ENCODE measurements at regions not wholly inside any gene's neighbourhood (a gene's known extent, or its start where the extent isn't known, plus 50 kb on each side); places are given as distances from the start of the nearest gene placed in this dataset.

GRCh38 chr16:11485676-11486075 lies 101.0 kb downstream of the LITAF start:
- TF ChIP-seq CTCF (IDR thresholded peaks at IDR 0.05) (no peak), POLR2AphosphoS5 (IDR thresholded peaks at IDR 0.05) (no peak), POLR2A (IDR thresholded peaks at IDR 0.05) (no peak)

Data from breast epithelium (tissue), 3 donors.